ENCODE measurements at regions not wholly inside any gene's neighbourhood (a gene's known extent, or its start where the extent isn't known, plus 50 kb on each side); places are given as distances from the start of the nearest gene placed in this dataset.

- TF ChIP-seq, protein P1, sequence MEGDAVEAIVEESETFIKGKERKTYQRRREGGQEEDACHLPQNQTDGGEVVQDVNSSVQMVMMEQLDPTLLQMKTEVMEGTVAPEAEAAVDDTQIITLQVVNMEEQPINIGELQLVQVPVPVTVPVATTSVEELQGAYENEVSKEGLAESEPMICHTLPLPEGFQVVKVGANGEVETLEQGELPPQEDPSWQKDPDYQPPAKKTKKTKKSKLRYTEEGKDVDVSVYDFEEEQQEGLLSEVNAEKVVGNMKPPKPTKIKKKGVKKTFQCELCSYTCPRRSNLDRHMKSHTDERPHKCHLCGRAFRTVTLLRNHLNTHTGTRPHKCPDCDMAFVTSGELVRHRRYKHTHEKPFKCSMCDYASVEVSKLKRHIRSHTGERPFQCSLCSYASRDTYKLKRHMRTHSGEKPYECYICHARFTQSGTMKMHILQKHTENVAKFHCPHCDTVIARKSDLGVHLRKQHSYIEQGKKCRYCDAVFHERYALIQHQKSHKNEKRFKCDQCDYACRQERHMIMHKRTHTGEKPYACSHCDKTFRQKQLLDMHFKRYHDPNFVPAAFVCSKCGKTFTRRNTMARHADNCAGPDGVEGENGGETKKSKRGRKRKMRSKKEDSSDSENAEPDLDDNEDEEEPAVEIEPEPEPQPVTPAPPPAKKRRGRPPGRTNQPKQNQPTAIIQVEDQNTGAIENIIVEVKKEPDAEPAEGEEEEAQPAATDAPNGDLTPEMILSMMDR (IDR thresholded peaks at IDR 0.05): no peak
- TF ChIP-seq POLR2AphosphoS5 (IDR thresholded peaks at IDR 0.05) (no peak), POLR2A (IDR thresholded peaks at IDR 0.05) (no peak)
Observed at GRCh38 chr7:156121956-156122355, 309.7 kb upstream of the SHH start.
